ENCODE measurements at regions not wholly inside any gene's neighbourhood (a gene's known extent, or its start where the extent isn't known, plus 50 kb on each side); places are given as distances from the start of the nearest gene placed in this dataset.

GRCh38 chr2:147390475-147390874, 454.4 kb upstream of the ACVR2A start:
- H3K9me3 ChIP-seq (ENCODE audit: severe bottlenecking): no peaks in the 10 kb centered on the region
- no peak overlapping the region for H3K27ac ChIP-seq (ENCODE audit: poor library complexity, severe bottlenecking)
- H3K36me3 ChIP-seq (ENCODE audit: low read depth): no peaks in the 10 kb centered on the region
- ATAC-seq (ENCODE audit: low read depth): no peak
- no peak for TF ChIP-seq CTCF (IDR thresholded peaks at IDR 0.05; ENCODE audit: poor library complexity, severe bottlenecking)
- no peak for DNase-seq (ENCODE audit: low spot score)
- H3K4me1 ChIP-seq (ENCODE audit: insufficient read depth, poor library complexity, severe bottlenecking): no peaks in the 10 kb centered on the region
- no peaks in the 10 kb centered on the region for H3K27me3 ChIP-seq (ENCODE audit: insufficient read depth, poor library complexity, severe bottlenecking)
- no peak overlapping the region for H3K4me3 ChIP-seq (ENCODE audit: severe bottlenecking)

- H3K4me3 ChIP-seq (ENCODE audit: severe bottlenecking): no peak overlapping the region
- TF ChIP-seq CTCF (IDR thresholded peaks at IDR 0.05; ENCODE audit: poor library complexity, severe bottlenecking): no peak
- H3K27me3 ChIP-seq (ENCODE audit: insufficient read depth, poor library complexity, severe bottlenecking): no peaks in the 10 kb centered on the region
- no peak for ATAC-seq (ENCODE audit: low read depth)
- DNase-seq (ENCODE audit: low spot score): no peak
- no peaks in the 10 kb centered on the region for H3K36me3 ChIP-seq (ENCODE audit: low read depth)
- no peaks in the 10 kb centered on the region for H3K4me1 ChIP-seq (ENCODE audit: insufficient read depth, poor library complexity, severe bottlenecking)
- H3K9me3 ChIP-seq (ENCODE audit: severe bottlenecking): no peaks in the 10 kb centered on the region
- H3K27ac ChIP-seq (ENCODE audit: poor library complexity, severe bottlenecking): no peak overlapping the region
Observed at GRCh38 chr2:147389218-147389617, 455.6 kb upstream of the ACVR2A start.

- Histone ChIP-seq H3K27me3 (ENCODE audit: insufficient read depth, poor library complexity, severe bottlenecking) (no peaks in the 10 kb centered on the region), H3K36me3 (ENCODE audit: low read depth) (no peaks in the 10 kb centered on the region), H3K4me1 (ENCODE audit: insufficient read depth, poor library complexity, severe bottlenecking) (no peaks in the 10 kb centered on the region), H3K27ac (ENCODE audit: poor library complexity, severe bottlenecking) (no peak overlapping the region), H3K4me3 (ENCODE audit: severe bottlenecking) (no peak overlapping the region), H3K9me3 (ENCODE audit: severe bottlenecking) (no peaks in the 10 kb centered on the region)
- DNase-seq (ENCODE audit: low spot score) (no peak), ATAC-seq (ENCODE audit: low read depth) (no peak)
- TF ChIP-seq CTCF (IDR thresholded peaks at IDR 0.05; ENCODE audit: poor library complexity, severe bottlenecking): no peak
Observed at GRCh38 chr2:147388217-147388616, 456.6 kb upstream of the ACVR2A start.

GRCh38 chr2:147386284-147386683, 458.5 kb upstream of the ACVR2A start:
- Histone ChIP-seq H3K27ac (ENCODE audit: poor library complexity, severe bottlenecking) (no peak overlapping the region), H3K4me1 (ENCODE audit: insufficient read depth, poor library complexity, severe bottlenecking) (no peaks in the 10 kb centered on the region), H3K9me3 (ENCODE audit: severe bottlenecking) (no peaks in the 10 kb centered on the region), H3K4me3 (ENCODE audit: severe bottlenecking) (no peak overlapping the region), H3K36me3 (ENCODE audit: low read depth) (no peaks in the 10 kb centered on the region), H3K27me3 (ENCODE audit: insufficient read depth, poor library complexity, severe bottlenecking) (no peaks in the 10 kb centered on the region)
- no peak for TF ChIP-seq CTCF (IDR thresholded peaks at IDR 0.05; ENCODE audit: poor library complexity, severe bottlenecking)
- ATAC-seq (ENCODE audit: low read depth) (no peak), DNase-seq (ENCODE audit: low spot score) (no peak)

GRCh38 chr2:147385600-147385999, 459.2 kb upstream of the ACVR2A start:
- Histone ChIP-seq H3K27me3 (ENCODE audit: insufficient read depth, poor library complexity, severe bottlenecking) (no peaks in the 10 kb centered on the region), H3K4me3 (ENCODE audit: severe bottlenecking) (no peak overlapping the region), H3K27ac (ENCODE audit: poor library complexity, severe bottlenecking) (no peak overlapping the region), H3K9me3 (ENCODE audit: severe bottlenecking) (no peaks in the 10 kb centered on the region), H3K36me3 (ENCODE audit: low read depth) (no peaks in the 10 kb centered on the region), H3K4me1 (ENCODE audit: insufficient read depth, poor library complexity, severe bottlenecking) (no peaks in the 10 kb centered on the region)
- ATAC-seq (ENCODE audit: low read depth) (no peak), DNase-seq (ENCODE audit: low spot score) (no peak)
- no peak for TF ChIP-seq CTCF (IDR thresholded peaks at IDR 0.05; ENCODE audit: poor library complexity, severe bottlenecking)

Data from RWPE2 (cell line).